Neural cell (in vitro differentiated cells): ENCODE measurements at regions not wholly inside any gene's neighbourhood (a gene's known extent, or its start where the extent isn't known, plus 50 kb on each side); places are given as distances from the start of the nearest gene placed in this dataset.
"Not testable (repeated sequence)": the region's sequence is repeated elsewhere in the genome, so short reads cannot be mapped to it uniquely, and the experiment has no call there.

Experiments used
- H2AFZ ChIP-seq: fragments of 200-600, 300-800 bp; sonication (generic), shearing (Covaris generic); 2 replicates; pipeline ENCODE4 v1.6.0; 2014; ENCODE audit warnings: low read depth, mild to moderate bottlenecking, antibody characterized with exemption, low read length, moderate library complexity
- H3F3A ChIP-seq: fragments of 200-600 bp; shearing (Covaris generic); 2 replicates; pipeline ENCODE4 v1.6.1; 2016; ENCODE audit warnings: mild to moderate bottlenecking, moderate library complexity, mixed read lengths, antibody characterized with exemption, low read length; ENCODE audit not compliant: insufficient read depth, poor library complexity, severe bottlenecking
- H3K27ac ChIP-seq: fragments of 200-600, 300-800 bp; sonication (generic), shearing (Covaris generic); 2 replicates; pipeline ENCODE4 v1.5.1; 2014; ENCODE audit warnings: mild to moderate bottlenecking, low read length, moderate library complexity
- H3K27me3 ChIP-seq: fragments of 300-800, 200-600 bp; sonication (generic), shearing (Covaris generic); 2 replicates; pipeline ENCODE4 v1.6.0; 2014; ENCODE audit warnings: mild to moderate bottlenecking, low read depth, low read length, moderate library complexity; ENCODE audit not compliant: insufficient read depth
- H3K36me3 ChIP-seq: fragments of 300-800, 200-600 bp; sonication (generic), shearing (Covaris generic); 2 replicates; pipeline ENCODE4 v1.5.1; 2014; ENCODE audit warnings: mild to moderate bottlenecking, antibody characterized with exemption, low read length, moderate library complexity; ENCODE audit not compliant: insufficient read depth
- H3K4me2 ChIP-seq: fragments of 300-800, 200-600 bp; sonication (generic), shearing (Covaris generic); 2 replicates; pipeline ENCODE4 v1.6.0; 2014; ENCODE audit warnings: mild to moderate bottlenecking, low read length
- H3K4me3 ChIP-seq: fragments of 300-800, 200-600 bp; sonication (generic), shearing (Covaris generic); 2 replicates; pipeline ENCODE4 v1.5.1; 2014; ENCODE audit warnings: mild to moderate bottlenecking, low read length, moderate library complexity
- H3K79me2 ChIP-seq: fragments of 200-600 bp; shearing (Covaris generic); replicated peaks from 2 replicates; pipeline ENCODE4 v1.6.0; 2014; ENCODE audit warnings: mild to moderate bottlenecking, low read length, moderate library complexity; ENCODE audit not compliant: insufficient read depth
- H3K9ac ChIP-seq: fragments of 300-800, 200-600 bp; sonication (generic), shearing (Covaris generic); 2 replicates; pipeline ENCODE4 v1.6.1; 2016; ENCODE audit warnings: mild to moderate bottlenecking, low read length, mixed read lengths
- H3K9me2 ChIP-seq: fragments of 200-600 bp; shearing (Covaris generic); 2 replicates; pipeline ENCODE4 v1.6.1; 2016; ENCODE audit warnings: mild to moderate bottlenecking, low read length, mixed read lengths; ENCODE audit not compliant: insufficient read depth
- H3K9me3 ChIP-seq: fragments of 200-600, 300-800 bp; sonication (generic), shearing (Covaris generic); 2 replicates; pipeline ENCODE4 v1.6.1; 2016; ENCODE audit warnings: mild to moderate bottlenecking, mixed run types, low read length, moderate library complexity, mixed read lengths
- H4K20me1 ChIP-seq: fragments of 200-600 bp; shearing (Covaris generic); 2 replicates; pipeline ENCODE4 v1.6.1; 2016; ENCODE audit warnings: mild to moderate bottlenecking, mixed run types; ENCODE audit not compliant: insufficient read depth
- EP300 ChIP-seq: fragments of 450-650 bp; conservative IDR thresholded peaks from 2 replicates; pipeline ENCODE4 v1.6.1; 2014; ENCODE audit warnings: antibody characterized with exemption, mild to moderate bottlenecking, moderate library complexity; ENCODE audit not compliant: poor library complexity, severe bottlenecking
- EZH2 ChIP-seq: fragments of 200-600, 300-800 bp; shearing (Covaris generic), sonication (generic); IDR thresholded peaks from 2 replicates; pipeline ENCODE4 v1.6.1; 2014; ENCODE audit warnings: antibody characterized with exemption, low read length, borderline replicate concordance, mild to moderate bottlenecking; ENCODE audit not compliant: insufficient read depth, poor library complexity, severe bottlenecking
- MXI1 ChIP-seq: fragments of 450-650 bp; conservative IDR thresholded peaks from 2 replicates; pipeline ENCODE4 v1.6.1; 2014; ENCODE audit warnings: antibody characterized with exemption, mild to moderate bottlenecking; ENCODE audit not compliant: poor library complexity, severe bottlenecking
- POLR2AphosphoS5 ChIP-seq: IDR thresholded peaks from 2 replicates; pipeline ENCODE4 v1.6.1; 2012
- RAD21 ChIP-seq: fragments of 450-650 bp; conservative IDR thresholded peaks from 2 replicates; pipeline ENCODE4 v1.6.1; 2014; ENCODE audit warnings: antibody characterized with exemption, mild to moderate bottlenecking, moderate library complexity
- REST ChIP-seq: IDR thresholded peaks from 2 replicates; pipeline ENCODE4 v1.6.1; 2012; ENCODE audit warnings: borderline replicate concordance
- SMC3 ChIP-seq: fragments of 450-650 bp; conservative IDR thresholded peaks from 2 replicates; pipeline ENCODE4 v1.6.1; 2014; ENCODE audit warnings: antibody characterized with exemption, mild to moderate bottlenecking, moderate library complexity; ENCODE audit not compliant: poor library complexity
- TAF1 ChIP-seq: IDR thresholded peaks from 2 replicates; pipeline ENCODE4 v1.6.1; 2012; ENCODE audit warnings: low read depth
- TF ChIP-seq, protein P1 (sequence below): fragments of 450-650 bp; IDR thresholded peaks from 2 replicates; pipeline ENCODE4 v1.5.1; 2014; ENCODE audit warnings: antibody characterized with exemption, mild to moderate bottlenecking, moderate library complexity; ENCODE audit not compliant: poor library complexity, severe bottlenecking

DNA sequence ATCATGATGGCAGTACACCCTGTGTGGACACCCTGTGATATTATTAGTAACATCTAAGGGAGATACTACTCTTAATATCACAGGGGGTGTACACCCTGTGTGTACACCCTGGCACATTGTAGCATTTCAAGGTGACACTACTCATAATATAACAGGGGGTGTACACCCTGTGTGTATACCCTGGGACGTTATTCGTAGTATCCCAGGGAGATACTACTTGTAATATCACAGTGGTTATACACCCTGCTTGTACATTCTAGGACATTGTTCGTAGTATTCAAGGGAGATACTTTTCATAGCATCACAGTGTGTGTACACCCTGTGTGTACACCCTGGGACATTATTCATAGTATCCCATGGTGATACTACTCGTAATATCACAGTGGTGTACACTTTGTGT, 67.4 kb upstream of the CNIH3 start:
- H3K9ac ChIP-seq: no peak overlapping the region
- H3K4me3 ChIP-seq: no peak overlapping the region
- no peaks in the 10 kb centered on the region for H4K20me1 ChIP-seq
- H3K9me3 ChIP-seq: no peaks in the 10 kb centered on the region
- H3K36me3 ChIP-seq: no peaks in the 10 kb centered on the region
- H3K4me2 ChIP-seq: no peak overlapping the region
- no peaks in the 10 kb centered on the region for H3F3A ChIP-seq
- TF ChIP-seq RAD21: no peak
- TF ChIP-seq, protein P1, sequence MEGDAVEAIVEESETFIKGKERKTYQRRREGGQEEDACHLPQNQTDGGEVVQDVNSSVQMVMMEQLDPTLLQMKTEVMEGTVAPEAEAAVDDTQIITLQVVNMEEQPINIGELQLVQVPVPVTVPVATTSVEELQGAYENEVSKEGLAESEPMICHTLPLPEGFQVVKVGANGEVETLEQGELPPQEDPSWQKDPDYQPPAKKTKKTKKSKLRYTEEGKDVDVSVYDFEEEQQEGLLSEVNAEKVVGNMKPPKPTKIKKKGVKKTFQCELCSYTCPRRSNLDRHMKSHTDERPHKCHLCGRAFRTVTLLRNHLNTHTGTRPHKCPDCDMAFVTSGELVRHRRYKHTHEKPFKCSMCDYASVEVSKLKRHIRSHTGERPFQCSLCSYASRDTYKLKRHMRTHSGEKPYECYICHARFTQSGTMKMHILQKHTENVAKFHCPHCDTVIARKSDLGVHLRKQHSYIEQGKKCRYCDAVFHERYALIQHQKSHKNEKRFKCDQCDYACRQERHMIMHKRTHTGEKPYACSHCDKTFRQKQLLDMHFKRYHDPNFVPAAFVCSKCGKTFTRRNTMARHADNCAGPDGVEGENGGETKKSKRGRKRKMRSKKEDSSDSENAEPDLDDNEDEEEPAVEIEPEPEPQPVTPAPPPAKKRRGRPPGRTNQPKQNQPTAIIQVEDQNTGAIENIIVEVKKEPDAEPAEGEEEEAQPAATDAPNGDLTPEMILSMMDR: no peak
- no peak for TF ChIP-seq EP300
- TF ChIP-seq REST: no peak
- no peak for TF ChIP-seq MXI1
- no peak for TF ChIP-seq EZH2
- no peak for TF ChIP-seq POLR2AphosphoS5
- TF ChIP-seq TAF1: no peak
- no peak for TF ChIP-seq SMC3
- no peak overlapping the region for H2AFZ ChIP-seq
- no peaks in the 10 kb centered on the region for H3K27me3 ChIP-seq
- H3K27ac ChIP-seq: no peak overlapping the region
- no peaks in the 10 kb centered on the region for H3K9me2 ChIP-seq
- no peaks in the 10 kb centered on the region for H3K79me2 ChIP-seq

DNA sequence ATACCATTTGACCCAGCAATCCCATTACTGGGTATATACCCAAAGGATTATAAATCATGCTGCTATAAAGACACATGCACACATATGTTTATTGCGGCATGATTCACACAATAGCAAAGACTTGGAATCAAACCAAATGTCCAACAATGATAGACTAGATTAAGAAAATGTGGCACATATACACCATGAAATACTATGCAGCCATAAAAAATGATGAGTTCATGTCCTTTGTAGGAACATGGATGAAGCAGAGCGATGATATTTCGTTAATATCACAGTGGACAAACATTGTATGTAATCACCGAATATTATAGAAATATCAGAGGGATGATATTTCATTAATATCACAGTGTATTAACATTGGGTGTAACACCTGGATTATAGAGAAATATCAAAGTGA, 64.9 kb upstream of the CNIH3 start:
- H3K36me3 ChIP-seq: not testable (repeated sequence)

GRCh38 chr1:224554056-224554455, 62.1 kb upstream of the CNIH3 start:
- Histone ChIP-seq H3F3A (no peaks in the 10 kb centered on the region), H3K9ac (no peak overlapping the region), H3K4me3 (no peak overlapping the region), H3K27ac (no peak overlapping the region), H3K36me3 (no peaks in the 10 kb centered on the region), H4K20me1 (no peaks in the 10 kb centered on the region), H3K79me2 (no peaks in the 10 kb centered on the region), H3K9me3 (no peaks in the 10 kb centered on the region), H3K27me3 (no peaks in the 10 kb centered on the region), H3K4me2 (no peak overlapping the region), H2AFZ (no peak overlapping the region), H3K9me2 (no peaks in the 10 kb centered on the region)
- no peak for TF ChIP-seq EZH2

More for the DNA sequence above, 64.9 kb upstream of the CNIH3 start:
- not testable (repeated sequence) for H3K9ac ChIP-seq, H3K27ac ChIP-seq, H3K9me3 ChIP-seq, H3K79me2 ChIP-seq, H3K9me2 ChIP-seq, H2AFZ ChIP-seq, H3K27me3 ChIP-seq, H3K4me2 ChIP-seq, H3K4me3 ChIP-seq, H3F3A ChIP-seq, H4K20me1 ChIP-seq
